GM19240 (cell line): ENCODE measurements at regions not wholly inside any gene's neighbourhood (a gene's known extent, or its start where the extent isn't known, plus 50 kb on each side); places are given as distances from the start of the nearest gene placed in this dataset.

ENCODE experiments used
- DNase-seq: peaks from one replicate; pipeline ENCODE4 v3.0.0; 2011; ENCODE audit warnings: low spot score; ENCODE audit not compliant: insufficient read length

GRCh38 chr3:148367756-148368155 lies 329.9 kb upstream of the AGTR1 start:
- DNase-seq = no peak

- no peak for DNase-seq
Observed at GRCh38 chr3:148369381-148369780, 328.3 kb upstream of the AGTR1 start.

- no peak for DNase-seq
Observed at GRCh38 chr3:148372206-148372875, 325.4 kb upstream of the AGTR1 start.

- DNase-seq = no peak
Observed at GRCh38 chr3:148373961-148374360, 323.7 kb upstream of the AGTR1 start.

GRCh38 chr3:148379763-148380382 lies 317.8 kb upstream of the AGTR1 start:
- DNase-seq = no peak

- no peak for DNase-seq
Observed at GRCh38 chr3:148381051-148381450, 316.7 kb upstream of the AGTR1 start.

GRCh38 chr3:148389916-148390315 lies 307.8 kb upstream of the AGTR1 start:
- no peak for DNase-seq

- no peak for DNase-seq
Observed at GRCh38 chr3:148395821-148396220, 301.9 kb upstream of the AGTR1 start.

- no peak for DNase-seq
Observed at GRCh38 chr3:148400754-148401153, 296.9 kb upstream of the AGTR1 start.

- no peak for DNase-seq
Observed at GRCh38 chr3:148408667-148409066, 289.0 kb upstream of the AGTR1 start.

GRCh38 chr3:148420242-148420641 lies 277.5 kb upstream of the AGTR1 start:
- no peak for DNase-seq

GRCh38 chr3:148428862-148429605 lies 268.7 kb upstream of the AGTR1 start:
- DNase-seq = no peak

GRCh38 chr3:148433665-148434064 lies 264.0 kb upstream of the AGTR1 start:
- no peak for DNase-seq

- no peak for DNase-seq
Observed at GRCh38 chr3:148435534-148435933, 262.2 kb upstream of the AGTR1 start.

- DNase-seq = no peak
Observed at GRCh38 chr3:148439254-148439822, 258.4 kb upstream of the AGTR1 start.

- DNase-seq = no peak
Observed at GRCh38 chr3:148441191-148441590, 256.5 kb upstream of the AGTR1 start.

- DNase-seq = no peak
Observed at GRCh38 chr3:148450819-148451218, 246.9 kb upstream of the AGTR1 start.

GRCh38 chr3:148451969-148452368 lies 245.7 kb upstream of the AGTR1 start:
- DNase-seq = no peak

- DNase-seq = no peak
Observed at GRCh38 chr3:148453781-148454191, 243.9 kb upstream of the AGTR1 start.

- no peak for DNase-seq
Observed at GRCh38 chr3:148455098-148455497, 242.6 kb upstream of the AGTR1 start.

- DNase-seq = no peak
Observed at GRCh38 chr3:148457886-148458285, 239.8 kb upstream of the AGTR1 start.

GRCh38 chr3:148459931-148460513 lies 237.7 kb upstream of the AGTR1 start:
- no peak for DNase-seq
